ENCODE measurements at regions not wholly inside any gene's neighbourhood (a gene's known extent, or its start where the extent isn't known, plus 50 kb on each side); places are given as distances from the start of the nearest gene placed in this dataset.

DNA sequence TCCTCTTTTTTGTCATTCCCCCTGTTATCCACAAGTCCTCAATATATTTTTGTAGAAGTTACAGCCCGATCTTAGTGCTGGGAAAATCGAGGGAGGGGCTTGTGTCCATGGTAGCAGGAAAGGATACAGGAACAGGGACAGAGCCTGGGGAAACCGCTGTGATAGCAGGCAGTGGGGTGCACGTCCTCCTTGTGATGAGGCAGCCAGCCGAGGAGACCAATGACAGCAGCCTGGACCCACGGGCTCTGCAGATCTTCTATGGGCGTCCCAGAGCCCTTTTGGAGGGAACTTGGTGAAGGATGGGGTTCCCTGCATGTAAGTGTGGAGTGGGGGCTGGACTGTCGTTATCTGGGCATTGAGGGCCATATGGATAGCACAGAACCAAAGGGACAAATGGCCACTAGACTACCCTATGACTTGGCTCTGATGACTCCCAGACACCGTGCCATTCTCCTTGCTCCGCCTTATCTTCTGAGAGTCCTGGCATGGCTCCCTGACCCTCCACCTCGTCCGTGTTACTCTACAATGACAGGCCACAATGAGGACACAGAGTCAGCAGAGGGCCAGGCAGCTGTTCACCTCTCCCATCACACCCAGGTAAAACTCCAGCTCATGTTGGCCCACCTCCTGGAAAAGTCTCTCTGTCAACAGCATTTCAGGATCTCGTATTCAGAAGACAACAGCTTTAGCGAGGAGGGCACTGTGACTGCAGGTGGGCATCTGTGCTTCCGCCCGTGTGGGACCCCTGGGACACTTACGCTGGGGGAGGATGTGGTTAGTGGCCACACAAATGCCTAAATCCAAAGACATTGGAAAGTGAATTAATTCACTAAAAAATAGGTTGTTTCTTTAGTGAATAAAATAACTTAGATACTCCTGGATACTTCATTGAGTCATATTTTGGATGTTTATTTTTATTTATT, 100.1 kb downstream of the VAPA start:
- H3K9me3 Mint-ChIP-seq (ENCODE audit: unreplicated experiment): peaks cover 3% of the 10 kb centered on the region
- H3K4me3 Mint-ChIP-seq (ENCODE audit: unreplicated experiment): no peak overlapping the region
- H3K27me3 Mint-ChIP-seq (ENCODE audit: unreplicated experiment): peaks cover 3% of the 10 kb centered on the region
- no peaks in the 10 kb centered on the region for H3K4me1 Mint-ChIP-seq (ENCODE audit: low read depth, unreplicated experiment)
- TF ChIP-seq, protein P1, sequence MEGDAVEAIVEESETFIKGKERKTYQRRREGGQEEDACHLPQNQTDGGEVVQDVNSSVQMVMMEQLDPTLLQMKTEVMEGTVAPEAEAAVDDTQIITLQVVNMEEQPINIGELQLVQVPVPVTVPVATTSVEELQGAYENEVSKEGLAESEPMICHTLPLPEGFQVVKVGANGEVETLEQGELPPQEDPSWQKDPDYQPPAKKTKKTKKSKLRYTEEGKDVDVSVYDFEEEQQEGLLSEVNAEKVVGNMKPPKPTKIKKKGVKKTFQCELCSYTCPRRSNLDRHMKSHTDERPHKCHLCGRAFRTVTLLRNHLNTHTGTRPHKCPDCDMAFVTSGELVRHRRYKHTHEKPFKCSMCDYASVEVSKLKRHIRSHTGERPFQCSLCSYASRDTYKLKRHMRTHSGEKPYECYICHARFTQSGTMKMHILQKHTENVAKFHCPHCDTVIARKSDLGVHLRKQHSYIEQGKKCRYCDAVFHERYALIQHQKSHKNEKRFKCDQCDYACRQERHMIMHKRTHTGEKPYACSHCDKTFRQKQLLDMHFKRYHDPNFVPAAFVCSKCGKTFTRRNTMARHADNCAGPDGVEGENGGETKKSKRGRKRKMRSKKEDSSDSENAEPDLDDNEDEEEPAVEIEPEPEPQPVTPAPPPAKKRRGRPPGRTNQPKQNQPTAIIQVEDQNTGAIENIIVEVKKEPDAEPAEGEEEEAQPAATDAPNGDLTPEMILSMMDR (IDR thresholded peaks at IDR 0.05; ENCODE audit: partially characterized antibody, unreplicated experiment): no peak
- H3K27ac Mint-ChIP-seq (ENCODE audit: unreplicated experiment): no peak overlapping the region
- H3K36me3 Mint-ChIP-seq (ENCODE audit: unreplicated experiment): no peaks in the 10 kb centered on the region
- no peak for DNase-seq

DNA sequence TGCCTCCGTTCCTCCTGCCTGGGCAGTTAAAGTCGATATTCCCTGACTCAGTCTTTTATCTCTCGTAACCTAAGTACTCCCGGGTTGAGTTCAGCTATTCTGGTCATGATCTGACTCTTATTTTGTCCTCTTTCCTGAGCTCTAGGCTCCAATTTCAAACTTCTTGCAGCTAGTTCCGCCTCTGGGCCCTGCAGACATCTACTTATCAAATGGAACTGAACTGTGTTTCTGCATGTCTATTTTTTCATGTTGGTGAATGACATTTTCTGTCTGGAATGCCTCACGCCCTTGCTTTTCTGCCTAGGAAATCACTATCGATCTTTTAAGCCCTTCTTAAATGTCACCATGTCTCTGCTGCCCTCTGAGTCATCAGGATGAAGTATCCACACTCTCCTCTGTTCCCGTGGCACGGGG, 101.5 kb downstream of the VAPA start:
- Mint-ChIP-seq H3K27me3 (ENCODE audit: unreplicated experiment) (peaks cover 3% of the 10 kb centered on the region), H3K27ac (ENCODE audit: unreplicated experiment) (no peak overlapping the region), H3K4me3 (ENCODE audit: unreplicated experiment) (no peak overlapping the region), H3K4me1 (ENCODE audit: low read depth, unreplicated experiment) (no peaks in the 10 kb centered on the region), H3K36me3 (ENCODE audit: unreplicated experiment) (no peaks in the 10 kb centered on the region), H3K9me3 (ENCODE audit: unreplicated experiment) (no peaks in the 10 kb centered on the region)
- DNase-seq: no peak
- TF ChIP-seq, protein P1 (IDR thresholded peaks at IDR 0.05; ENCODE audit: partially characterized antibody, unreplicated experiment): no peak

DNA sequence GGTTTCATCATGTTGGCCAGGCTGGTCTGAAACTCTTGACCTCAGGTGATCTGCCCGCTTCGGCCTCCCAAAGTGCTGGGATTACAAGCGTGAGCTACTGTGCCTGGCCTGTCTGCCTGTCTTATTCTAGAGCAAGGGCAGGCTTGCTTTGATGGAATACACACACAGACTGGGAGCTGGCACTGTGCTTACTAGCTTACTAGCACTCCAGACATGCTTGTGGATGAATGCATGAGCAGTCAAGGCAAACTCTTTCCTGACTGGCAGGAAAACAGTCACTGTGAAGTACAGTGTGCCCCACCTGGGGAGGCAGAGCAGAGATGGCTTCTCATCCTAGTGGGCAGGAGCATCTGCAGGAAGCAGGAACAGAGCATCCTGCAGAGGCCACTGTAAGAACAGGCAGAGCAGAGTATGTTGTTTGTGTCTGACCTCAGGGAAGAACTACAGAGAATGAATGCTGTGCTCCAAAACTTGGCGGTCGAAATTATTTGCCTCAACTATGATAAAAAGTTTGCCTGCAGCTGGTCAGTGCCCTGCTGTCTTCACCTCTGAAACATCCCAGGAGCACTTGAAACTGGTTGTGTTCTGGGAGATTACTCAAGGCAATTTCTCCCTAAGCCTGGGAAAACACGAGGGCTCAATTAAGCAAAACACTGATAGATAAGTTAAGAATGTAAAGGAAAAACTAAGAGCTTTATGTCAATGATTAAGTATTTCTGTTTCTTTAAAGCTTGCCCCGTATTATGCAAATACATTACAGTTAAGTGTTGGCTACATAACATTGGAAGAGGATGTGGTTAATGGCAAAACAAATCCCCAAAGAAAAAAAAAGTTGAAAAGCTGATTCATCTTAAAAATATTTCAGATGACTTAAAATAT, 102.4 kb downstream of the VAPA start:
- Mint-ChIP-seq H3K9me3 (ENCODE audit: unreplicated experiment) (no peaks in the 10 kb centered on the region), H3K36me3 (ENCODE audit: unreplicated experiment) (no peaks in the 10 kb centered on the region), H3K27me3 (ENCODE audit: unreplicated experiment) (peaks cover 3% of the 10 kb centered on the region), H3K27ac (ENCODE audit: unreplicated experiment) (no peak overlapping the region), H3K4me1 (ENCODE audit: low read depth, unreplicated experiment) (no peaks in the 10 kb centered on the region), H3K4me3 (ENCODE audit: unreplicated experiment) (no peak overlapping the region)
- TF ChIP-seq, protein P1 (IDR thresholded peaks at IDR 0.05; ENCODE audit: partially characterized antibody, unreplicated experiment): no peak
- no peak for DNase-seq

DNA sequence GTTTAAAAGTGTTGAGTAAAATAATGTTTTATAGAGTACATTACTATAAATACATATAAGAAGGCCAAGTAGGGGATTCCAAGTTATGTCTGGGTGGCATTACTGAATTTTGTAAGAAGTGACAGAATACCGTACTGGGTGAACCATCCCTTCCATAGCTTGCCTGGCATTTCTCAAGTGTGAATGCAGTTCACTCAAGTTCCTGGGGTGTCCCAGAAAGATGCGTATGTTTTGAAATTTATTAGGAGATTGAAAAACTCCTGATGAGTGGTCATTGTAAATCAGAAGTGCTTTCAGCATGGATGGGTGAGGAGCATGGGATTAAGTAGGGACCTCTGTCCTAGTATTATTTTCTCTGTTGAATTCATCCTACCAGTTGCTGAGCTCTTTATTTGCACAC, 103.2 kb downstream of the VAPA start:
- Mint-ChIP-seq H3K36me3 (ENCODE audit: unreplicated experiment) (no peaks in the 10 kb centered on the region), H3K27ac (ENCODE audit: unreplicated experiment) (no peak overlapping the region), H3K4me1 (ENCODE audit: low read depth, unreplicated experiment) (no peaks in the 10 kb centered on the region), H3K4me3 (ENCODE audit: unreplicated experiment) (no peak overlapping the region), H3K27me3 (ENCODE audit: unreplicated experiment) (peaks cover 3% of the 10 kb centered on the region), H3K9me3 (ENCODE audit: unreplicated experiment) (no peaks in the 10 kb centered on the region)
- DNase-seq: no peak
- TF ChIP-seq, protein P1 (IDR thresholded peaks at IDR 0.05; ENCODE audit: partially characterized antibody, unreplicated experiment): no peak

All from glutamatergic neuron (in vitro differentiated cells).